Body of pancreas (tissue), 4 donors: ENCODE measurements at regions not wholly inside any gene's neighbourhood (a gene's known extent, or its start where the extent isn't known, plus 50 kb on each side); places are given as distances from the start of the nearest gene placed in this dataset.

ENCODE experiments used
- POLR2A ChIP-seq, 3 donors: fragments of 450-650 bp; IDR thresholded peaks; one replicate each; pipeline ENCODE4 v1.6.1; 2016; ENCODE audit warnings: antibody characterized with exemption in 3 of 3, mild to moderate bottlenecking in 2 of 3
- TF ChIP-seq, protein P1 (sequence below), 7 experiments: fragments of 450-650 bp in 4 of 7; fragments of 200-600 bp in 3 of 7; sonication (generic) in 3 of 7; IDR thresholded peaks; one replicate each; pipeline ENCODE4 v1.5.1; 2016 to 2019; ENCODE audit warnings: antibody characterized with exemption in 7 of 7

- TF ChIP-seq, protein P1, sequence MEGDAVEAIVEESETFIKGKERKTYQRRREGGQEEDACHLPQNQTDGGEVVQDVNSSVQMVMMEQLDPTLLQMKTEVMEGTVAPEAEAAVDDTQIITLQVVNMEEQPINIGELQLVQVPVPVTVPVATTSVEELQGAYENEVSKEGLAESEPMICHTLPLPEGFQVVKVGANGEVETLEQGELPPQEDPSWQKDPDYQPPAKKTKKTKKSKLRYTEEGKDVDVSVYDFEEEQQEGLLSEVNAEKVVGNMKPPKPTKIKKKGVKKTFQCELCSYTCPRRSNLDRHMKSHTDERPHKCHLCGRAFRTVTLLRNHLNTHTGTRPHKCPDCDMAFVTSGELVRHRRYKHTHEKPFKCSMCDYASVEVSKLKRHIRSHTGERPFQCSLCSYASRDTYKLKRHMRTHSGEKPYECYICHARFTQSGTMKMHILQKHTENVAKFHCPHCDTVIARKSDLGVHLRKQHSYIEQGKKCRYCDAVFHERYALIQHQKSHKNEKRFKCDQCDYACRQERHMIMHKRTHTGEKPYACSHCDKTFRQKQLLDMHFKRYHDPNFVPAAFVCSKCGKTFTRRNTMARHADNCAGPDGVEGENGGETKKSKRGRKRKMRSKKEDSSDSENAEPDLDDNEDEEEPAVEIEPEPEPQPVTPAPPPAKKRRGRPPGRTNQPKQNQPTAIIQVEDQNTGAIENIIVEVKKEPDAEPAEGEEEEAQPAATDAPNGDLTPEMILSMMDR (IDR thresholded peaks at IDR 0.05): no peak
- no peak for TF ChIP-seq POLR2A (IDR thresholded peaks at IDR 0.05)
These were observed 173.1 kb downstream of the ICOS start for GRCh38 chr2:204109681-204110080.
